ENCODE measurements at regions not wholly inside any gene's neighbourhood (a gene's known extent, or its start where the extent isn't known, plus 50 kb on each side); places are given as distances from the start of the nearest gene placed in this dataset.

DNA sequence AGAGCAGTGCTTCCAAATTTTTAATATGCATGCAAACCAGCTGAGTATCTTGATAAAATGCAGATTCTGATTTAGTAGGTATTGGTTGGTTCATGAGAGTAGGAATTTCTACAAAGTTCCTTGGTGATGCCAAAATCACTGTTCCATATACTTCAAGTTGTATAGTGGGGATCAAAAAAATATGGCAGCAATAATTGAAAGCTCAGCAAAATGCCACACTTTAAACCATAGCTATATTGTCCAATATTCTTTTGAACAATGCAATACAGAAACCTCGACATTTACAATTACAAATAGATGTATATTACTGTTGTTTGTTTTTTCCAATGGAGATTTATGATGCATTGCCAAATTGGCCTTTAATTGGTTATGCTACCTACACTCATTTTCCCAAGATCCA, 55.7 kb upstream of the NCAM2 start:
- TF ChIP-seq CTCF (IDR thresholded peaks at IDR 0.05) (no peak), POLR2A (IDR thresholded peaks at IDR 0.05) (no peak)
